CD4-positive, alpha-beta T cell treated with Interleukin-1 beta for 1 hour (primary cell): ENCODE measurements at regions not wholly inside any gene's neighbourhood (a gene's known extent, or its start where the extent isn't known, plus 50 kb on each side); places are given as distances from the start of the nearest gene placed in this dataset.

Source experiments
- DNase-seq, 2 donors: peaks; one replicate each; pipeline ENCODE4 v3.0.0-alpha.2; 2020 to 2022

- no peak for DNase-seq
Measured at GRCh38 chr10:83037653-83038052, 1101.7 kb upstream of the GHITM start.

DNA sequence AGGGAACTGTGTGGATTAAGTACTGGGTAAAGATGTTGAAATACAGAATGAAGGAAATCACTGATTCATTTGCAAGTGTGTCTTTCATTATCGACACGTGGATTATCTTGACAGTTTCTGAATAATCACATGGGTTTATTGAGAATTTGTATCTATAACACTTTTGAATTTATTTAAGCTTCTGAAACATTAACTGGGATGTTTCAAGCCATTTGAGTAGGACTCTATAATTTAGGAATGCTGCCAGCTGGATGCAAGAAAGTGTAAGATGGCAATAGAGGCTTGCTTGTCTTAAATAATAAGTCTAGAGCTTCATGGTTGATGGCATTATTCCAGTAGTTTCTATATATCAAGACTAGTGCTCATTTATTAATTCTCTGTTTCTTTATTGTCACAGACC is 1100.7 kb upstream of the GHITM start:
- DNase-seq, result no peak

GRCh38 chr10:83045731-83046130 is 1093.6 kb upstream of the GHITM start:
- no peak for DNase-seq

- no peak for DNase-seq
Measured at GRCh38 chr10:83050815-83051214, 1088.5 kb upstream of the GHITM start.

- DNase-seq, result no peak
Measured at GRCh38 chr10:83062871-83063270, 1076.4 kb upstream of the GHITM start.

GRCh38 chr10:83073472-83073871 is 1065.8 kb upstream of the GHITM start:
- DNase-seq, result no peak

GRCh38 chr10:83075016-83075814 is 1064.1 kb upstream of the GHITM start:
- no peak for DNase-seq

GRCh38 chr10:83075815-83076355 is 1063.4 kb upstream of the GHITM start:
- DNase-seq, result no peak

GRCh38 chr10:83076443-83076842 is 1062.9 kb upstream of the GHITM start:
- no peak for DNase-seq

DNA sequence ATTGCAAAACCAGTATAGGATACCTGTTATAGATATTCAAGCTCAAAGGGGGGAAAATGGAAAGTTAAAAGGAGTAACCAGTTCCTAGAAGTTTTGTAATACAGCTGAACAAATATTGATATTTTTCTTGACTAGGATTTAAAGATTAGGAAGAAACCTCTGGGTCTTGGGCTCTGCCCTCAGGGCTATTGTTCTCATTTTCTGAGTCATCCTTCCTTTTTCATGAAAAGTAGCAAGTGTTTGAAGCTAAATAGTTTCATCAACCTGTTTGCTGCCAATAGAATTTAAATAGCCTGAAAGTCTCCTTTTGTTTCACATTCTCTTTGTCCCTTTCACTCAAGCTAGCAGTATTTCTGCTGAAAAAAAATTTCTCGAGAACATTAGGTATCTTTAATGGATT is 1061.1 kb upstream of the GHITM start:
- DNase-seq, result no peak

DNA sequence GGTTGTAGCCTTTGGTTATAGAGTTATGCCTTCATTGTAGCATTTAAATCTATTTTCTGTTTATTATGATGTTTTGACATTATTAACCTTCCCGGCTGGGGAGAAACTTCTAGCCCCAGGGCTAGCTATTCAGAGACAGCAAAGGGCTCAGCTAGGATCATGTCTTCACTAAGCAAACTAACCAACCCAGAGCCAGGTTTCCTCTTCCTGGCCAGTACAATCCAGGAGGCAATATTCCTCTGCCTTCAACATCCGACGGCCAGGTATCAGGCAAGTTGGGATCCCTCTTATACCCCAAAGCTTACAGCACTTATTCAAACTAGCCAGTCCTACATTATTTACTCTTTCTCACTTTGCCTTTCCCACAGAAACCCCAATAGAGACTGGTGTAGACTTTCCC is 1060.7 kb upstream of the GHITM start:
- DNase-seq, result no peak

DNA sequence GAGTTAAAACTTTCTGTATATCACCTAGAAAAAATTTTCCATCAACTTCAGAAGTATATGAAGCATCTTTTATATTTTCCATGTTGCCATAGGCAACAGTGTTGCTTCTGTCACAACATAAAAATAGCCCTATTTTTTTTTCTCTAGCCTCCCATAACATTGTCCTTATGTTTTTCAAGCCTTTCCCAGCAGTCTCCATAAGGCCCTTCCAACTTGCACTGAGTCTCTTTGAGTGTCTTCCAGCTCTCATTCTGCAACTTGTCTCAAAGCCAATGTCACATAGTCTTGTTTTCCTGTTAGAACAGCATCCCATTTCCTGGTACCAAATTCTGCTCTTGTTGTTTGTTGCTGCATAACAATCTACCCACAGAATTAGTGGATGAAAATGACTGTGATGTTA is 1055.5 kb upstream of the GHITM start:
- no peak for DNase-seq

DNA sequence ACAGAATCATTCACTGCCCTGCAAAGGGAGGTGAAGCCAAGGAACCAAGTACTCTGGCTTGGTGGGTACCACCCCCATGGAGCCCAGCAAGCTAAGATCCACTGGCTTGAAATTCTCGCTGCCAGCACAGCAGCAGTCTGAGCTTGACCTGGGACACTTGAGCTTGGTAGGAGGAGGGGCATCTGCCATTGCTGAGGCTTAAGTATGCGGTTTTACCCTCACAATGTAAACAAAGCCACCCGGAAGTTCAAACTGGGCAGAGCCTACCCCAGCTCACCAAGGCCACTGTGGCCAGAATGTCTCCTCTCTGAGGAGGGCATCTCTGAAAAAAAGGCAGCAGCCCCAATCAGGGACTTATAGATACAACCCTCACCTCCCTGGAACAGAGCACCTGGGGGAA is 1050.0 kb upstream of the GHITM start:
- no peak for DNase-seq

DNA sequence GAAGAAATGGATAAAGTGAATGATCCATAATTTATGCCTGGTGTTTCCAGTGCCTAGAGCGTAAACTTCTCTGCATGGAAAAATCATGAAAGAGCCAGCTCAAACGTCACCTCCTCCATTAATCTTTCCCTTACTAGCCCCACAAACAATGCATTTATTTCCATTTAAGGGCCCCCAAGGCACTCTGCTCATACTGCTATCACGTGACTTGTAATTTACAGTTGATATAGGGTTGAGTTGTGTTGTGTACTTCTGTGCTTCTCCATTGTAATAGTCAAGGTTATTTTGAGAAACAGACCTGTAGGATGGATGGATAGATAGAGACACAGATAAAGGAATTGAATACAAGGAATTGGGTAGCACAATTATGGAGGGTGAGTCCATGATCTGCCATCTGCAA is 1034.7 kb upstream of the GHITM start:
- DNase-seq, result no peak

GRCh38 chr10:83108565-83109333 is 1030.6 kb upstream of the GHITM start:
- no peak for DNase-seq

DNA sequence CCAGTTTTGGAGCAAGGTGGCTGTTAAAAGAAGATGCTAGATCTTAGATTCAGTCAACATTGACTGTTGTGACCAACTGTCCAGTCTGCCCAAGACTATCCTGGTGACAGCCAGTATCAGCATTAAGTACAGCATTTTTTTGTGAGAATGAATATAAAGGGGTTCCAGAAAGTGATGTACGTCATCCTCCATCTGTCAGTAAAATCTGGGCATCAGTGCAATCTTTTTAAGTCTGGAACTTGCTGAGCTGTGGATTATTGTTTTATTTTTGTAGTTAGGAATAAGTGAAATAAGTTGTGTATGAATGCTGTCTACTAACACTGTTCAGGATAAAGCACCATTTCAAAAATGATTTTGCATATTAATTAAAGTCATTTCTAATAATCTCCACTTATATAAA is 1020.0 kb upstream of the GHITM start:
- no peak for DNase-seq

DNA sequence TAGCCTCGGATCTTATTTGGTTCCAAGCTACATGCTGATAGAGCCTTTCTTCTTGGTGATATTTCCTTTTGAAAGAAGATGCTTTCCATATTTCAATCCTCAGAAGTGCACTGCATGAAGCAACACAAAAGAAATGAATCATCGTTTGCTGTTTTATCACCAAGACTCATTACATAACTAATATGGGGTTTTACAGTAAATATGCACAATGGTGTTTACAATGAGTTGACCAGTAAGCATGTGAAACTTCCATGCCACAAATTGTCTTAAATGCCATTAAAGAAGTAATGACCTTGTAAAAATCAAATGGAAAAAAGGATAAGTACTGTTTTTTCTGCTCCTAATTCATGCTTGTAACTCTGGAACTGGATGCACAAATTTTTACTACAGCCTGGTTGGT is 1017.0 kb upstream of the GHITM start:
- no peak for DNase-seq

DNA sequence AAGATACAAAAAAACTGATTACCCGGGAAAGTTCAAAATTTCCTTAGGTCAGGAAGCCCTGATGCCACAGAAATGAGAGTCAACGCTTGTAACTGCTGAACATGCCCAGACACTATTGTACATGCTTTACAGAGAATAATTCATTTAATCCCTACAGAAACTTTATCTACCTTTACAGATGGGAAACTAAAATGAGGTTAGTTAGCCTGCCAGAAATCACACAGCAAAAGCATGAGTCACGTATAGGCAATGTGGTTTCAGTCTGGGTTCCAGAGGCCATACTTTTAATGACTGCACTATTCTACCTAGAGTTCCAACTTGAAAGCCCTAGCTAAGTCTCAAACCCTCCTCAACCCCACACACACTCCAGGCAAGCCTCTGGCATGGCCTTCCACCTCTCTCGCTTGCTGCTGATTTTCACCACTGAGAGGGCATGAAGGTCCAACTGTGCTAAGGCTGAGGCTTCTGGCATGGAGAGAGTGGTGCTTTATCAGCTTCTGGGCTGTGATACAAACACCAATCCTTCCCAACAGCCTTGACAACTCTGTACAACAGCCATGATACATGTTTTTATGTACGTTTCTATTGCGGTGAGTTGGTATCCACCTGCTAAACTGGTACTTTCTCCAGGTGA is 1011.2 kb upstream of the GHITM start:
- DNase-seq, result no peak

DNA sequence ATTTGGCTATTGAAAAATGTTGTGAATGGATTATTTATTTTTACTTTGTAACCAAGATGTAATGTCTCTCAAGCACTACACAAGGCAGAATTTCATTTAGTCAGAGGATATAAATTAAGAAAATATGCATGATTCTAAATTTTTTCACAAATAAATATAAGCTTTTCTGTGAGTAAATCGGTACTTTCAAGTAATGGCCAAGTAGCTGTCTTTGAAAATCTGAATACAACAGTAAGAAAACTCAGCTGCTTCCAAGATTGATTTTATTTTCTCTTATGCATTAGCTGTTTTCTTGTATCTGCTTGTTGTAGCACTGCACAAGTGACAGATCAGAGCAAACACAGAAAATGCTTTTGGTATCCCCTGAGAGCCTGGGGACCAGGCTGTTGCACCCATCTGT is 998.5 kb upstream of the GHITM start:
- DNase-seq, result no peak

GRCh38 chr10:83142074-83142563 is 997.2 kb upstream of the GHITM start:
- DNase-seq, result no peak

DNA sequence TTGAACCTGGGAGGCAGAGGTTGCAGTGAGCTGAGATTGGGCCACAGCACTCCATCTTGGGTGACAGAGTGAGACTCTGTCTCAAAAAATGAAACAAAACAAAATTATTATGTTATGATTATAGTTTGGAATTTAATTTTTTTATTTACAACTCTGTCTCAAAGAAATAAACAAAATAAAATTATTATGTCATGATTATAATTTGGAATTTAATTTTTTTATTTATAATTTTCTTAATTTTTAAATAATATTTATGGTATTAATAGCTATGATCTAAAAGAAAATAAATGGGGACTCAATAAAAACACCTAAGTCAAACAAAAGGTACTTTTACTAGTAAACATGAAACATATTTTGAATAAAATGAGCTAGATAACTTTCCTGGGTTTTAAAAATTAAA is 994.8 kb upstream of the GHITM start:
- no peak for DNase-seq

DNA sequence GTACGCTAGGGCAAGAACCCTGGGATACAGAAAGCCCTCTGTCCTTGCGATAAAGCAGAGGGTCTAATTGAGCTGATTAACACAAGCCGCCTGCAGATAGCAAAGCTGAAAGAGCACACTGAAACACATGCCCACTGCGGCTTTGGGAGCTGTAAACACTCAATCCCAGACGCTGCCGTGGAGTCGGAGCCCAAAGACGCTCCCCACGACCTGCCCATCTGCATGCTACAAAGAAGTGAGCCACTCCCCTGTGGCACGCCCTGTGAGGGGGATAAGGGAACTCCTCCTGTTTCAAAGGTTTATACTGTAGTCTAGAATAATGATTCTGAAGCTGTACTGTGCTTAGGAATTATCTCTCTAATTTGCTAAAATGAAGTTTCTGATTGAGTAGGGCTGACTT is 985.6 kb upstream of the GHITM start:
- DNase-seq, result no peak

- DNase-seq, result no peak
Measured at GRCh38 chr10:83164156-83164555, 975.2 kb upstream of the GHITM start.

GRCh38 chr10:83165265-83165664 is 974.0 kb upstream of the GHITM start:
- DNase-seq, result no peak
